ENCODE measurements at regions not wholly inside any gene's neighbourhood (a gene's known extent, or its start where the extent isn't known, plus 50 kb on each side); places are given as distances from the start of the nearest gene placed in this dataset.

DNA sequence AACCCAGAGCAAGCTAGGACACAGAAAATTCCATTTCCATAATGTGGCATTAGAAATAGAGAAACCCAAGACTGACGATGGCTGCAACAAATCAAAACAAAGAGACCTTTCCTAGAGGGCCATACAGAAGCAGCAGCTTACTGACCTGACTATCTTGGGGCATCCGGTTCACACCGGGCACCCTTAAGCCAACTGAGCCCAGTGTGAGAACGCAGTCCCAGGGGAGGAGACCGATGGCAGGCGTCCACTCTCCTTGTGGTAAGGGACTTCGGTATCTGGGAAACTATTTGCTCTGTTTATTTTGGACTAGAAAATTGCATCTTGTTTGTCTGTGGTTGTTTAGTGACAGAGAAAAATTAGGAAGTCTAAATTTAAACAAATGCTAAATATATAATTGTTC lies 244.8 kb upstream of the COPS8 start (continued):
- TF ChIP-seq, protein P1, sequence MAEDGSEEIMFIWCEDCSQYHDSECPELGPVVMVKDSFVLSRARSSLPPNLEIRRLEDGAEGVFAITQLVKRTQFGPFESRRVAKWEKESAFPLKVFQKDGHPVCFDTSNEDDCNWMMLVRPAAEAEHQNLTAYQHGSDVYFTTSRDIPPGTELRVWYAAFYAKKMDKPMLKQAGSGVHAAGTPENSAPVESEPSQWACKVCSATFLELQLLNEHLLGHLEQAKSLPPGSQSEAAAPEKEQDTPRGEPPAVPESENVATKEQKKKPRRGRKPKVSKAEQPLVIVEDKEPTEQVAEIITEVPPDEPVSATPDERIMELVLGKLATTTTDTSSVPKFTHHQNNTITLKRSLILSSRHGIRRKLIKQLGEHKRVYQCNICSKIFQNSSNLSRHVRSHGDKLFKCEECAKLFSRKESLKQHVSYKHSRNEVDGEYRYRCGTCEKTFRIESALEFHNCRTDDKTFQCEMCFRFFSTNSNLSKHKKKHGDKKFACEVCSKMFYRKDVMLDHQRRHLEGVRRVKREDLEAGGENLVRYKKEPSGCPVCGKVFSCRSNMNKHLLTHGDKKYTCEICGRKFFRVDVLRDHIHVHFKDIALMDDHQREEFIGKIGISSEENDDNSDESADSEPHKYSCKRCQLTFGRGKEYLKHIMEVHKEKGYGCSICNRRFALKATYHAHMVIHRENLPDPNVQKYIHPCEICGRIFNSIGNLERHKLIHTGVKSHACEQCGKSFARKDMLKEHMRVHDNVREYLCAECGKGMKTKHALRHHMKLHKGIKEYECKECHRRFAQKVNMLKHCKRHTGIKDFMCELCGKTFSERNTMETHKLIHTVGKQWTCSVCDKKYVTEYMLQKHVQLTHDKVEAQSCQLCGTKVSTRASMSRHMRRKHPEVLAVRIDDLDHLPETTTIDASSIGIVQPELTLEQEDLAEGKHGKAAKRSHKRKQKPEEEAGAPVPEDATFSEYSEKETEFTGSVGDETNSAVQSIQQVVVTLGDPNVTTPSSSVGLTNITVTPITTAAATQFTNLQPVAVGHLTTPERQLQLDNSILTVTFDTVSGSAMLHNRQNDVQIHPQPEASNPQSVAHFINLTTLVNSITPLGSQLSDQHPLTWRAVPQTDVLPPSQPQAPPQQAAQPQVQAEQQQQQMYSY (CRISPR knock-in tag; IDR thresholded peaks at IDR 0.05) = no peak

DNA sequence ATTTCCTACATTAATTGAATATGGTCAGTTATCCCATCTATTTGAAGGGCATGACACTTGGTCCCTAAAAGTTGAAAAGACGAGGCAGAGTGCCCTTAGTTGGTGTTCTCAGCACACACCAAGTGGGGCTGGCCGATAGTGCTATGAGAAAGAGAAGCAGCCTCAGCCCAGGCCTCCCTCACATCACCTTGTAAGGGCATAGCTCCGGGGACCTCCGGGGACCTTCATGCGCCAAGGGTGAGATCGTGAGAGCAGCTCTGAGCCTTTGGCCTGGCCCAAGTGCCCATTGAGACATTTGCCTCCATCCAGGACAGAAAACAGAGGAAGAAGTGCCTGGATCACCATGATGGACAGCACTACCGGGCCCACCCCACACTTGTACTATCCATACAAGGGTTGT lies 244.3 kb upstream of the COPS8 start:
- ChIA-PET CTCF (ENCODE audit: low intra/inter-chr PET ratio, low total read pairs) (no interaction called here), POLR2A (no interaction called here)
- Histone ChIP-seq H3K4me3 (replicated peaks in 1 of 3; ENCODE audit: insufficient read depth in 1 of 3, low read depth in 2 of 3, low read length in 3 of 3) (no peak overlapping the region), H3K79me2 (ENCODE audit: insufficient read depth, low read length) (no peaks in the 10 kb centered on the region), H3K4me2 (ENCODE audit: low read depth, low read length) (no peak overlapping the region), H3K27me3 (ENCODE audit: control insufficient read depth in 1 of 2, insufficient read depth in 2 of 2, low read length in 2 of 2) (peaks cover 0 to 13% of the 10 kb centered on the region in 2 experiments; a peak in 1 of 5 replicates), H3K9me3 (ENCODE audit: low read length) (peaks cover 10% of the 10 kb centered on the region), H3K27ac (ENCODE audit: extremely low read length, insufficient read depth, low read length) (no peak overlapping the region), H3K9ac (ENCODE audit: insufficient read depth, low read depth, low read length) (no peak overlapping the region), H3K36me3 (replicated peaks in 1 of 2; ENCODE audit: control insufficient read depth in 1 of 2, insufficient read depth in 2 of 2, low read length in 2 of 2) (no peaks in the 10 kb centered on the region), H2AFZ (ENCODE audit: low read length) (no peak overlapping the region), H4K20me1 (ENCODE audit: insufficient read depth, low read length) (no peaks in the 10 kb centered on the region), H3K4me1 (ENCODE audit: insufficient read depth, low read length) (no peaks in the 10 kb centered on the region)
- intact Hi-C loops (cut with micrococcal nuclease; ENCODE audit: unreplicated experiment) (no loop called here), in situ Hi-C loops (cut with HindIII; ENCODE audit: extremely low pct_ligation_motif_present, low pct_unique_long_range_greater_than_20kb) (no loop called here)
- 0% methylated on average over 4 of the region's 7 CpGs for WGBS (ENCODE audit: low lambda C conversion rate)
- TF ChIP-seq, protein P2, sequence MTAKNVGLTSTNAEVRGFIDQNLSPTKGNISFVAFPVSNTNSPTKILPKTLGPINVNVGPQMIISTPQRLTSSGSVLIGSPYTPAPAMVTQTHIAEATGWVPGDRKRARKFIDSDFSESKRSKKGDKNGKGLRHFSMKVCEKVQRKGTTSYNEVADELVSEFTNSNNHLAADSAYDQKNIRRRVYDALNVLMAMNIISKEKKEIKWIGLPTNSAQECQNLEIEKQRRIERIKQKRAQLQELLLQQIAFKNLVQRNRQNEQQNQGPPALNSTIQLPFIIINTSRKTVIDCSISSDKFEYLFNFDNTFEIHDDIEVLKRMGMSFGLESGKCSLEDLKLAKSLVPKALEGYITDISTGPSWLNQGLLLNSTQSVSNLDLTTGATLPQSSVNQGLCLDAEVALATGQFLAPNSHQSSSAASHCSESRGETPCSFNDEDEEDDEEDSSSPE (CRISPR knock-in tag; IDR thresholded peaks at IDR 0.05) = no peak
- TF ChIP-seq, protein P3, sequence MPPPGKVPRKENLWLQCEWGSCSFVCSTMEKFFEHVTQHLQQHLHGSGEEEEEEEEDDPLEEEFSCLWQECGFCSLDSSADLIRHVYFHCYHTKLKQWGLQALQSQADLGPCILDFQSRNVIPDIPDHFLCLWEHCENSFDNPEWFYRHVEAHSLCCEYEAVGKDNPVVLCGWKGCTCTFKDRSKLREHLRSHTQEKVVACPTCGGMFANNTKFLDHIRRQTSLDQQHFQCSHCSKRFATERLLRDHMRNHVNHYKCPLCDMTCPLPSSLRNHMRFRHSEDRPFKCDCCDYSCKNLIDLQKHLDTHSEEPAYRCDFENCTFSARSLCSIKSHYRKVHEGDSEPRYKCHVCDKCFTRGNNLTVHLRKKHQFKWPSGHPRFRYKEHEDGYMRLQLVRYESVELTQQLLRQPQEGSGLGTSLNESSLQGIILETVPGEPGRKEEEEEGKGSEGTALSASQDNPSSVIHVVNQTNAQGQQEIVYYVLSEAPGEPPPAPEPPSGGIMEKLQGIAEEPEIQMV (CRISPR knock-in tag; IDR thresholded peaks at IDR 0.05; ENCODE audit: low read depth) = no peak
- no peak for TF ChIP-seq ZBTB20 (CRISPR knock-in tag; IDR thresholded peaks at IDR 0.05; ENCODE audit: borderline replicate concordance, low read depth)
- no TSS peak for BruUV-seq (replicated peaks)
- DNase-seq (ENCODE audit: low spot score) (no peak), ATAC-seq (no peak), FAIRE-seq (no peak)

All from HepG2 (cell line).